IMR-90 (cell line): ENCODE measurements at regions not wholly inside any gene's neighbourhood (a gene's known extent, or its start where the extent isn't known, plus 50 kb on each side); places are given as distances from the start of the nearest gene placed in this dataset.

ENCODE experiments used
- CTCF ChIP-seq: conservative IDR thresholded peaks from 2 replicates; pipeline ENCODE4 v1.5.1; 2012; ENCODE audit warnings: mild to moderate bottlenecking, low read depth, low read length, improper control_type of control experiment
- FOS ChIP-seq: fragments of 150-350 bp; IDR thresholded peaks from 2 replicates; pipeline ENCODE4 v1.6.1; 2016; ENCODE audit warnings: low read depth, low read length
- MAFK ChIP-seq: IDR thresholded peaks from 2 replicates; pipeline ENCODE4 v1.6.1; 2012; ENCODE audit warnings: low read depth, low read length, improper control_type of control experiment
- POLR2A ChIP-seq: IDR thresholded peaks from 2 replicates; pipeline ENCODE4 v1.6.1; 2012; ENCODE audit warnings: mild to moderate bottlenecking, low read depth, low read length
- SMC3 ChIP-seq: fragments of 150-350 bp; IDR thresholded peaks from 2 replicates; pipeline ENCODE4 v1.6.1; 2016; ENCODE audit warnings: low read depth, mild to moderate bottlenecking, antibody characterized with exemption, low read length, moderate library complexity

- TF ChIP-seq MAFK: no peak
- TF ChIP-seq CTCF: no peak
- TF ChIP-seq POLR2A: no peak
- TF ChIP-seq SMC3: no peak
- no peak for TF ChIP-seq FOS
Observed at GRCh38 chr6:68144667-68145066, 490.4 kb upstream of the ADGRB3 start.
